Liver (tissue), 8 donors: ENCODE measurements at regions not wholly inside any gene's neighbourhood (a gene's known extent, or its start where the extent isn't known, plus 50 kb on each side); places are given as distances from the start of the nearest gene placed in this dataset.

ENCODE experiments used
- DNase-seq: peaks from one replicate; pipeline ENCODE4 v3.0.0-alpha.2; 2017; ENCODE audit warnings: low spot score
- H3K27ac ChIP-seq, 2 donors: one replicate each; pipeline ENCODE4 v1.7.0; 2013; ENCODE audit warnings: inconsistent platforms in 2 of 2, low read length in 2 of 2, control low read depth in 1 of 2, low read depth in 1 of 2, mild to moderate bottlenecking in 1 of 2
- H3K27me3 ChIP-seq, 4 donors: one replicate each; pipeline versions ENCODE4 v1.6.1 to v1.7.0; 2013; ENCODE audit warnings: low read length in 3 of 4, inconsistent platforms in 1 of 4, mild to moderate bottlenecking in 1 of 4, moderate library complexity in 1 of 4; ENCODE audit not compliant: control insufficient read depth in 4 of 4, insufficient read depth in 4 of 4
- H3K36me3 ChIP-seq, 4 donors: one replicate each; pipeline versions ENCODE4 v1.6.1 to v1.7.0; 2013; ENCODE audit warnings: low read length in 3 of 4, mild to moderate bottlenecking in 3 of 4, low read depth in 1 of 4, moderate library complexity in 1 of 4; ENCODE audit not compliant: control insufficient read depth in 4 of 4, insufficient read depth in 3 of 4
- H3K4me1 ChIP-seq, 4 donors: one replicate each; pipeline versions ENCODE4 v1.6.1 to v1.7.0; 2013; ENCODE audit warnings: low read length in 3 of 4, mild to moderate bottlenecking in 3 of 4, moderate library complexity in 1 of 4; ENCODE audit not compliant: control insufficient read depth in 4 of 4, insufficient read depth in 4 of 4
- H3K4me3 ChIP-seq, 3 donors: one replicate each; pipeline versions ENCODE4 v1.6.1 to v1.7.0; 2013; ENCODE audit warnings: low read length in 3 of 3, control low read depth in 1 of 3, low read depth in 1 of 3, mild to moderate bottlenecking in 1 of 3
- H3K9ac ChIP-seq, 2 donors: one replicate each; pipeline ENCODE4 v1.7.0; 2013; ENCODE audit warnings: low read length in 2 of 2, mild to moderate bottlenecking in 2 of 2, moderate library complexity in 2 of 2, control low read depth in 1 of 2, low read depth in 1 of 2
- H3K9me3 ChIP-seq, 4 donors: one replicate each; pipeline versions ENCODE4 v1.6.1 to v1.7.0; 2013; ENCODE audit warnings: low read length in 3 of 4; ENCODE audit not compliant: control insufficient read depth in 4 of 4
- ATF3 ChIP-seq: IDR thresholded peaks from 2 replicates; pipeline ENCODE4 v1.6.1; 2016; ENCODE audit warnings: antibody characterized with exemption
- CTCF ChIP-seq: fragments of 150-350 bp; IDR thresholded peaks from 2 replicates; pipeline ENCODE4 v1.5.1; 2017; ENCODE audit warnings: improper control_type of control experiment, low read depth, low read length; ENCODE audit not compliant: missing input control
- EGR1 ChIP-seq, 2 donors: IDR thresholded peaks; 2 replicates each; pipeline ENCODE4 v1.6.1; 2016 to 2018; ENCODE audit warnings: antibody characterized with exemption in 2 of 2, low read depth in 2 of 2
- FOXA1 ChIP-seq: IDR thresholded peaks from 2 replicates; pipeline ENCODE4 v1.6.1; 2016; ENCODE audit warnings: antibody characterized with exemption
- FOXA2 ChIP-seq: IDR thresholded peaks from 2 replicates; pipeline ENCODE4 v1.6.1; 2016; ENCODE audit warnings: antibody characterized with exemption
- GABPA ChIP-seq, 2 donors: IDR thresholded peaks in 1 of 2; conservative IDR thresholded peaks in 1 of 2; 2 replicates each; pipeline ENCODE4 v1.6.1; 2016; ENCODE audit warnings: antibody characterized with exemption in 2 of 2, mild to moderate bottlenecking in 1 of 2, moderate library complexity in 1 of 2
- HNF4A ChIP-seq, 2 donors: conservative IDR thresholded peaks; 2 replicates each; pipeline ENCODE4 v1.6.1; 2016; ENCODE audit warnings: antibody characterized with exemption in 2 of 2, mild to moderate bottlenecking in 2 of 2
- HNF4G ChIP-seq: IDR thresholded peaks from 2 replicates; pipeline ENCODE4 v1.6.1; 2016; ENCODE audit warnings: antibody characterized with exemption
- JUND ChIP-seq, 2 donors: IDR thresholded peaks; 2 replicates each; pipeline ENCODE4 v1.6.1; 2016; ENCODE audit warnings: antibody characterized with exemption in 2 of 2
- MAX ChIP-seq: IDR thresholded peaks from 2 replicates; pipeline ENCODE4 v1.6.1; 2016; ENCODE audit warnings: antibody characterized with exemption
- NR2F2 ChIP-seq: IDR thresholded peaks from 2 replicates; pipeline ENCODE4 v1.6.1; 2016; ENCODE audit warnings: antibody characterized with exemption
- RAD21 ChIP-seq, 2 donors: IDR thresholded peaks; 2 replicates each; pipeline ENCODE4 v1.6.1; 2016; ENCODE audit warnings: antibody characterized with exemption in 2 of 2, mild to moderate bottlenecking in 2 of 2
- REST ChIP-seq: IDR thresholded peaks from 2 replicates; pipeline ENCODE4 v1.6.1; 2016; ENCODE audit warnings: antibody characterized with exemption, mild to moderate bottlenecking
- RXRA ChIP-seq, 2 donors: IDR thresholded peaks; 2 replicates each; pipeline ENCODE4 v1.6.1; 2017 to 2018; ENCODE audit warnings: antibody characterized with exemption in 2 of 2, mild to moderate bottlenecking in 1 of 2
- SP1 ChIP-seq: IDR thresholded peaks from 2 replicates; pipeline ENCODE4 v1.6.1; 2018; ENCODE audit warnings: antibody characterized with exemption, mild to moderate bottlenecking
- TAF1 ChIP-seq: conservative IDR thresholded peaks from 2 replicates; pipeline ENCODE4 v1.6.1; 2016; ENCODE audit warnings: antibody characterized with exemption, mild to moderate bottlenecking
- YY1 ChIP-seq: IDR thresholded peaks from 2 replicates; pipeline ENCODE4 v1.6.1; 2016; ENCODE audit warnings: antibody characterized with exemption, mild to moderate bottlenecking
- ZBTB33 ChIP-seq: IDR thresholded peaks from 2 replicates; pipeline ENCODE4 v1.6.1; 2016; ENCODE audit warnings: antibody characterized with exemption
- WGBS: extraction: QIAGEN DNeasy Blood & Tissue Kit; methylation state at CpG from one replicate; pipeline ENCODE4 v1.1.7; 2013; 5-methylcytosine and 5-hydroxymethylcytosine counted together
- donor health status: healthy.
- donor health status: healthy.
- donor health status: healthy.
- donor health status: healthy.
- donor health status: healthy.

GRCh38 chr5:12896086-12896485 lies 991.8 kb upstream of the CTNND2 start:
- H3K9me3 ChIP-seq = no peaks in the 10 kb centered on the region
- no peak for DNase-seq
- no peaks in the 10 kb centered on the region for H3K4me1 ChIP-seq
- H3K9ac ChIP-seq = no peak overlapping the region
- no peaks in the 10 kb centered on the region for H3K36me3 ChIP-seq
- peaks cover 0 to 3% (median 0%) of the 10 kb centered on the region in 4 donors for H3K27me3 ChIP-seq
- no peak overlapping the region for H3K27ac ChIP-seq
- TF ChIP-seq SP1 = no peak
- no peak for TF ChIP-seq RAD21 (IDR thresholded peaks at IDR 0.05)
- no peak for TF ChIP-seq RXRA (IDR thresholded peaks at IDR 0.05)
- no peak for TF ChIP-seq FOXA2
- no peak overlapping the region for H3K4me3 ChIP-seq
- whole genome bisulfite sequencing = 62% methylated on average over 3 of the region's 3 CpGs

GRCh38 chr5:12885018-12885417 lies 980.8 kb upstream of the CTNND2 start:
- H3K9me3 ChIP-seq = no peaks in the 10 kb centered on the region
- peaks cover 0 to 1% (median 0%) of the 10 kb centered on the region in 4 donors for H3K4me1 ChIP-seq
- no peak for TF ChIP-seq SP1
- no peak for TF ChIP-seq ZBTB33
- TF ChIP-seq JUND (IDR thresholded peaks at IDR 0.05) = no peak
- TF ChIP-seq MAX = no peak
- TF ChIP-seq TAF1 = no peak
- no peak overlapping the region for H3K9ac ChIP-seq
- no peak overlapping the region for H3K27ac ChIP-seq
- 76% methylated on average over 2 of the region's 2 CpGs for WGBS
- no peaks in the 10 kb centered on the region for H3K36me3 ChIP-seq
- DNase-seq = no peak
- H3K27me3 ChIP-seq = no peaks in the 10 kb centered on the region
- no peak overlapping the region for H3K4me3 ChIP-seq

- WGBS = 87% methylated on average over 5 of the region's 5 CpGs
- Histone ChIP-seq H3K4me3 (no peak overlapping the region), H3K4me1 (peaks cover 0 to 1% (median 0%) of the 10 kb centered on the region in 4 donors), H3K9me3 (no peaks in the 10 kb centered on the region), H3K36me3 (no peaks in the 10 kb centered on the region), H3K27ac (no peak overlapping the region), H3K27me3 (no peaks in the 10 kb centered on the region), H3K9ac (no peak overlapping the region)
- no peak for DNase-seq
- TF ChIP-seq ZBTB33 (no peak), NR2F2 (no peak), ATF3 (no peak), FOXA1 (no peak), HNF4G (no peak), RXRA (IDR thresholded peaks at IDR 0.05) (no peak), REST (no peak), MAX (no peak), TAF1 (no peak), JUND (IDR thresholded peaks at IDR 0.05) (no peak), FOXA2 (no peak), YY1 (no peak), SP1 (no peak), RAD21 (IDR thresholded peaks at IDR 0.05) (no peak), GABPA (IDR thresholded peaks at IDR 0.05 in 1 of 2, conservative IDR thresholded peaks at IDR 0.05 in 1 of 2) (no peak), EGR1 (IDR thresholded peaks at IDR 0.05; ENCODE audit: low read depth in 2 of 2) (no peak), HNF4A (conservative IDR thresholded peaks at IDR 0.05) (no peak), CTCF (no peak)
Observed at GRCh38 chr5:12883395-12883794, 979.1 kb upstream of the CTNND2 start.
